Astrocyte of the spinal cord (primary cell): ENCODE measurements at regions not wholly inside any gene's neighbourhood (a gene's known extent, or its start where the extent isn't known, plus 50 kb on each side); places are given as distances from the start of the nearest gene placed in this dataset.

Source experiments
- DNase-seq: peaks from one replicate; pipeline ENCODE4 v3.0.0; 2011; ENCODE audit warnings: low read depth, low spot score
- H3K4me3 ChIP-seq: 2 replicates; pipeline ENCODE4 v1.5.1; 2011; ENCODE audit warnings: low read depth, mild to moderate bottlenecking, low read length, moderate library complexity
- in situ Hi-C: cut with HindIII; loops from 2 replicates; pipeline ENCODE4 v1.10.0; 2017; ENCODE audit warnings: low sequenced_read_pairs
- TF ChIP-seq, protein P1 (sequence below): IDR thresholded peaks from 2 replicates; pipeline ENCODE4 v1.5.1; 2012; ENCODE audit warnings: low read depth, mild to moderate bottlenecking, low read length, inconsistent platforms

DNA sequence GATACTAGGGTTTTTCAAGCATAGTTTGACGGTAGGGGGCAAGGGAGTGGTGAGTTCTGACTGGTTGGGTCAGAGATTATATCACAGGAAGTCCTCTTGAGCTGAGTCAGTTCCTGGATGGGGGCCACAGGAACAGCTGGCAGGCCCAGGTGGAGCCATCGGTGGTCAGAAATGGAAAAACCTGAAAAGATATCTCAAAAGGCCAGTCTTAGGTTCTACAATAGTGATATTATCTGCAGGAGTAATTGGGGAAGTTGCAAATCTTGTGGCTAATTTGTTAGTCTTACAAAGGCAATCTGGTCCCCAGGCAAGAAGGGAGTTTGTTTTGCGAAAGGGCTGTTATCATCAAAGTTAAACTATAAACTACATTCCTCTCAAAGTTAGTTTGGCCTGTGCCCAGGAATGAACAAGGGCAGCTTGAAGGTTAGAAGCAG, 159.3 kb downstream of the PTCHD1 start:
- no peak overlapping the region for H3K4me3 ChIP-seq
- TF ChIP-seq, protein P1, sequence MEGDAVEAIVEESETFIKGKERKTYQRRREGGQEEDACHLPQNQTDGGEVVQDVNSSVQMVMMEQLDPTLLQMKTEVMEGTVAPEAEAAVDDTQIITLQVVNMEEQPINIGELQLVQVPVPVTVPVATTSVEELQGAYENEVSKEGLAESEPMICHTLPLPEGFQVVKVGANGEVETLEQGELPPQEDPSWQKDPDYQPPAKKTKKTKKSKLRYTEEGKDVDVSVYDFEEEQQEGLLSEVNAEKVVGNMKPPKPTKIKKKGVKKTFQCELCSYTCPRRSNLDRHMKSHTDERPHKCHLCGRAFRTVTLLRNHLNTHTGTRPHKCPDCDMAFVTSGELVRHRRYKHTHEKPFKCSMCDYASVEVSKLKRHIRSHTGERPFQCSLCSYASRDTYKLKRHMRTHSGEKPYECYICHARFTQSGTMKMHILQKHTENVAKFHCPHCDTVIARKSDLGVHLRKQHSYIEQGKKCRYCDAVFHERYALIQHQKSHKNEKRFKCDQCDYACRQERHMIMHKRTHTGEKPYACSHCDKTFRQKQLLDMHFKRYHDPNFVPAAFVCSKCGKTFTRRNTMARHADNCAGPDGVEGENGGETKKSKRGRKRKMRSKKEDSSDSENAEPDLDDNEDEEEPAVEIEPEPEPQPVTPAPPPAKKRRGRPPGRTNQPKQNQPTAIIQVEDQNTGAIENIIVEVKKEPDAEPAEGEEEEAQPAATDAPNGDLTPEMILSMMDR: no peak
- peak; percentile 40 for DNase-seq
- in situ Hi-C loops: no loop called here

DNA sequence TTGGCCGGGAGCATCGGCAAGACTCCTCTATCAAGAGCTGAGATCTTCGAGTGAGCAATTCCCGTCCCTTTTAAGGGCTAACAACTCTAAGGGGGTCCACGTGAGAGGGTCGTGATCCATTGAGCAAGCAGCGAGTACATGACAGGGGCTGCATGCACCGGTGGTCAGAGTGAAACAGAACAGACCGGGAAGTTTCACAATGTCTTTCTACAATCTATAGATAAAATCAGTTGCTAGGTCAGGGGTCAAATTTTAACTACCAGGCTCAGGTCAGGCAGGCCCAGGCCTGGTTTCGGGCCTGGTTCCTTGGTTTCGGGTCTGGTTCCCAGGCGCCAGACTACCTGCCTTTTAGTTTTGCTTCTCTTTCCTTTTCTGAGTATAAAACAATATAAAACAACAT, 160.1 kb downstream of the PTCHD1 start:
- in situ Hi-C loops: no loop called here
- no peak for DNase-seq
- TF ChIP-seq, protein P1: no peak
- H3K4me3 ChIP-seq: no peak overlapping the region

DNA sequence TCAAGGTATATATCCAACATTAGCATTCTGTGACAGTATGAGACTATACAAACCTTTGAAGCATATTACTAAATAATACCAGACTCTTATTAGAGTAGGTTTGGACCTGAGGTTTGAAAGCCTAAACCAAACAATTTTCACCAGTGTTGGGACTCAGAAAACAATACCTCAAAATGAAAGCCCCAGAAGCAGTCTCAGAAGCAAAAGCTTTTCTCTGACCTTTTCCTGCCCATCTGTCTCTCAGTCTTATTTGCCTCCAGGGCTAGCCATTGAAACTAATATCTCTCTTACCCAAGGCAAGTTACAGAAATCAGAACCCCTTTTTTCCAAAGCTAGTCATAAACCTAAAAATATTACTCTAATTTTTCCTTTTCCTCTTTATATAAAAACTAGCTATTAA, 163.3 kb downstream of the PTCHD1 start:
- DNase-seq: no peak
- H3K4me3 ChIP-seq: no peak overlapping the region
- TF ChIP-seq, protein P1: no peak
- in situ Hi-C loops: no loop called here

DNA sequence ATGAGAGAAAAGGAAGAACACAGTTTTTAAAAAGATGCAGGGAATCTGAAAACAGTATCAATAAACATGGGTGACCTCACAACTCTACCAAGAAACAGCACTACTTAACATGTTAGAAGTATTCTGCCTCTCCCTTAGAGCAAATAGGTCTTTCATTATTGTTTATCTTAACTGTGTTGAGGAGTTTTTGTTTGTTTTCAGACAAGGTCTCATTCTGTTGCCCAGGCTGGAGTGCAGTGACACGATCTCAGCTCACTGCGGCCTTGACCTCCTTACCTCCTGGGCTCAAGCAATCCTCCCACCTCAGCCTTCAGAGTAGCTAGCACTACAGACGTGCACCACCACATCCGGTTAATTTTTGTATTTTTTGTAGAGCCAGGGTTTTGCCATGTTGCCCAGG, 165.3 kb upstream of the PRDX4 start:
- no peak for DNase-seq
- TF ChIP-seq, protein P1: no peak

DNA sequence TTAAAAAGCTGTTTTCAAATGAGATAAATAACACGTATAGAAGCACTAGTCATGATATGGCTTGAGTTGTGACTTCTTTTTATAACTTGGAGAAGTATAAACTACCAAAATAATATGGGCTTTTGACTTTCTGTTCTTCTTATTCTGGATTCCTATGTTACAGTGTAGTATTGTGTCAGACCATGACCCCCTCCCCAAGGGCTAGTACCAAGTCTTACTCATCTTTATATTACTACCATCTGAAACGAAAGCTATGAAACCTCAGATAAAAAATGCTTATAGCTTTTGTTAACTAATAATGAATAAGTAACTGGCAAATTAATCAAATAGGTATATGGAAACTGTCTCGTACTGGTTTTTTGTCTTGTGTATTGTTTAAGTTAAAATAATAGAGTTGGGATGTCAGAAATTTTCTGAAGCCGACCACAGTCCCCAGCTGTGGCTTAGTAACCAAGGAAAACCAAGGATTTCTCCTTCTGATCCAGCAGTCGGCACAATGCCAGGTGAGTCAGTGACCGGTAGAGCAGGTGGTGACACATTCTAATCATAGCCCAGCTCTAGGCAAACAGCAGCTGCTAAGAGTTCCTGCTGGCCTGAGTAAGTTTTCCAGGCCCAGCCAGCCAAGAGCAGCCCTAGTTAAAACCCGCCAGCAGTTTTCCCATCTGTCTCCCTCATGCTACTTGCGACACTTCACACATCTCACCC, 163.3 kb upstream of the PRDX4 start:
- in situ Hi-C loops: no loop called here
- H3K4me3 ChIP-seq: no peak overlapping the region
- DNase-seq: peak; percentile 91
- TF ChIP-seq, protein P1: no peak

More for the DNA sequence above, 165.3 kb upstream of the PRDX4 start:
- in situ Hi-C loops: no loop called here
- no peak overlapping the region for H3K4me3 ChIP-seq

DNA sequence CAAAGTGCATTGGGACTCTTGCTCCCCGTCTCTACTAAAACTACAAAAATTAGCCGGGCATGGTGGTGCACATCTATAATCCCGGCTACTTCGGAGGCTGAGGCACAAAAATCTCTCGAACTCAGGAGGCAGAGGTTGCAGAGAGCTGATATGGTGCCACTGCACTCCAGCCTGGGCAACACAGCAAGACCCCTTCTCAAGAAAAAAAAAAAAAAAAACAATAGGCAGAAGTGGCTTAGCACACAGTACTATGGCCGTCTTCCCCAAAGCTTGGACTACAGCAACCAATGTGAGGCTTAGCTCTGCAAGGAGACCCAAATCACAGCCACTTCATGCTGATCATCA, 162.8 kb upstream of the PRDX4 start:
- no peak for DNase-seq
- TF ChIP-seq, protein P1: no peak
- H3K4me3 ChIP-seq: no peak overlapping the region
- in situ Hi-C loops: no loop called here
